Head of caudate nucleus (tissue), 42 donors: ENCODE measurements at regions not wholly inside any gene's neighbourhood (a gene's known extent, or its start where the extent isn't known, plus 50 kb on each side); places are given as distances from the start of the nearest gene placed in this dataset.
"Not testable (repeated sequence)": the region's sequence is repeated elsewhere in the genome, so short reads cannot be mapped to it uniquely, and the experiment has no call there.

Experiments used
- DNase-seq, 42 donors: peaks; one replicate each; pipeline versions ENCODE4 v3.0.0 to v3.0.0-alpha.2; 2020 to 2021; ENCODE audit warnings: mixed read lengths in 7 of 42
- intact Hi-C: fragments of 100-400 bp; cut with DNase I; formaldehyde crosslinking; loops from one replicate; pipeline ENCODE4 v1.15.0; 2022

DNA sequence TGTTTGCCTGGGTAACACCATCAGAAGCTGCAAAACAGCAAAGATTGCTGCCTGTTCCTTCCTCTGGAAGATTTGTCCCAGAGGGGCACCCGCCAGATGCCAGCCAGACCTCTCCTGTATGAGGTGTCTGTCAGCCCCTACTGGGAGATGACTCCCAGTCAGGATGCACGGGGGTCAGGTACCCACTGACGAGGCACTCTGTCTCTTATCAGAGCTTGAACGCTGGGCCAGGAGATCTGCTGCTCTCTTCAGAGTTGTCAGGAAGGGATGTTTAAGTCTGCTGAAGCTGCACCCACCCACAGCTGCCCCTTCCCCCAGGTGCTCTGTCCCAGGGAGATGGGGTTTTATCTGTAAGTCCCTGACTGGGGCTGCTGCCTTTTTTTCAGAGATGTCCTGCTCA lies 207.4 kb upstream of the PDE3A start:
- intact Hi-C loops, DNase-seq: not testable (repeated sequence)

DNA sequence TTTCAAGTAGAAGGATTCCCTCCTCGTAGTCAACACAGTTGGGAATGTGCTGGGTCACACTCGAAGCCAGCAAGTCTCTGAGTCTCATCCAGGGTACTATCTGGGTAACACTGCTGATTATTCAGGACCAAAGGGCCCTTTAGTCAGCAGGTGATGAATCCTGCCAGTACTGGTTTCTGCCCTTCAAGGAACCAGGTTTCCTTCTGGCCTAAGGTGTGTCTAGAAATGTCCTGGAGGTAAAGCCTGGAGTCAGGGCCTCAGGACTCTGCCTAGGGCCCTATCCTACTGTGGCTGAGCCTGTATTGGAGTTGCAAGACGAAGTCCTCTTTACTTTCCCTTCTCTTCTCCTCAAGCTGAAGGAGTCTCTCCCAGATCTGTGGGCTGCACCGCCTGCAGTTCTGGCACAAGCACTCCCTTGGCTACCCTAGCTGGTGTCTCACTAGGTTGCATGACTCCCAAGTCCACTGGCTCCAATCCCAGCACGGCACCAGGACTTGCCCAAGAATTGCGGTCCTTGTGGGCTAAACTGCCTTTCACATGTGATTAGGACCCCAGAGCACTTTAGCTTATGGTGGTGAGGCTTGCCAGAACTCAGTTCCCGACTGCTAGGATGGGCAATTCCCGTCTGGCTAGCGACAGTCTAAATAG lies 193.7 kb upstream of the PDE3A start:
- no peak for DNase-seq

GRCh38 chr12:20175704-20176388 lies 192.5 kb upstream of the PDE3A start:
- no peak for DNase-seq
- intact Hi-C loops, result no loop called here

More for the DNA sequence above, 193.7 kb upstream of the PDE3A start:
- intact Hi-C loops, result no loop called here

DNA sequence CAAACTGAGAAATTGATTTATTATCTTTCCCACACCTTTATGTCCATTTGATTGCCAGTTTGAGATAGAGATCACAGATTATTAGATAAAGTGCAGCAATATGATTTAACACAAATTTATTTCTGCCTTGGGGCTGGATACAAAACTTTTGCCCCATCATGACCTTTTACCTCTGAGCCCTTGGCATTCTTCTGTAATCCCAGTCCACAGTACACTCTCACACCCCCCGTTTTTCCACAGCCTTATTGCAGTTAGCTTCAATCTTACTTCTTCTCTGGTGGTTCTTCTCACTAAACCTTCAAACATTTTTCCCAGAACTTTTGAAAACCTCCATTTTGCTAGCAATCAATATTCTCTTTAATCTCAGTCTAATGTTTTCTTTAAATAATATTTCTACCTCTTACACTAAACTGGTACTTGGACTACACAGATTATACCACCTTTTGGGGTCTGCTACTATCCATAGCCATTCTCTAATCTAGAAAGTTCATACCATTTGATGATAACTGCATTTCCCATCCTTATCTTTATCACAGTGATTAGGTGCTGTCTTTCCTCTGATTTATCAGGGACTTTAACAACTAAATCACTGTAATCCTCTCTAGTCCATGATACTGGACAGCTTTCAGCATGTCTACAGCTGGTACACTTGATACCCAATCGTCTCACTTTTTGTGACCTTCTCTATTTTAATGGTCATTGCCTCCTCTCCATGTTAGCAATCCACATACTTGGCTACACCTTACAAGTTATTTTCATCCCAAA lies 186.7 kb upstream of the PDE3A start:
- intact Hi-C loops, result no loop called here
- DNase-seq, result no peak

DNA sequence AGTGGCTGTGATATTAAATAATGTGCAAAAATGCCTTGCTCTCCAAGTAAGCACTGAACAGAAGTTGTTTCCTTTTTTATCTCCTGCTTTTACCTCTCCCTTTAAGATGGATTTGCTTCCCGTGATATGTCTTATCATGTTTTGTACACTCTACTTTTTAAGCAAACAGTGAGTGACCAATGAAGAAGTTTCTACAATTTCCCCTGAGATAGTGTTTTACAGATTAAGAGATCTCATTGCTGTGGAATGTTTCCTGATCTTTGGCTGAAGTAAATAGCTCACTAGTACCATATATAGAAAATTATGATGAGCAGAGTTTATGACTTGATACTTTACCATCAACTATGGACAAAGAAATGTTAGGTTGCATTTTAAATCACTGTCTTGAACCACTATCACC lies 184.8 kb upstream of the PDE3A start:
- intact Hi-C loops, result no loop called here
- DNase-seq, result no peak

DNA sequence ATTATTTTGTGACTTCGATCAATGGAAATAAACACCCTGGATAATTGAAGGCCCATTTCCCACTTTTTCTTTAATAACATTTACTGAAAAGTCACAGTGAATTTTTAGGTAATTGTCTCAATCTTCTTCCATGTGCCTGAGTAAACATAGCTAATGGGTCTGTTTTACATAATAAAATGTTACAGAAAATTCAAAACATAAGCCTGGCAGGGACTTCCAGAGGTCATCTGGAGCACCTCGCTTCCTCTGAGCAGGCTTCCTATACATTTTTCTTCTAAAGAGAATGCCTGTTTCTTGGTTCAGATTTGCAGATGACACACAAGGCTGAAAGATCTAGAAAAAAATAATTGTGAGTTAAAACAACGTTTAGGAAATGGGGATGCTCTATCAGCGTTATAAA lies 183.8 kb upstream of the PDE3A start:
- no peak for DNase-seq
- intact Hi-C loops, result no loop called here

DNA sequence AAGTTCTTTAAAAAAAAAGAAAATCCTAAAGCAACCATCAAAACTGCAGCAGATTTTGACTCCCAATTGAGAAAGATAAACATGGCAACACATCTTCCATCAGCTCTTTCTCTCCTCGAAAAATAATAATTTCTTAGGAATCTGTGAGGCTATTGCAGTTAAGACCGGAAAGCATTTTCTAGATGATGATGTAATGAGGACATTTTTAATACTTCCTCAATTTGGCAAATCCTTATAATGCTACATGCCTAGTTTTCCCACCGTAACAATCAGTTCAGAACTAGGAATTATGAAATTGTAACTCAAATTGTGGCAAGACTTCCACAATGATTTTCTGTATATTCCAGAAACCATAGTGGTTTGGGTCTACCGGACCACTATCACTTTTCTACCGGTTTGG lies 180.9 kb upstream of the PDE3A start:
- no peak for DNase-seq
- intact Hi-C loops, result no loop called here

- no peak for DNase-seq
- intact Hi-C loops, result no loop called here
Observed at GRCh38 chr12:20188930-20189653, 179.2 kb upstream of the PDE3A start.

DNA sequence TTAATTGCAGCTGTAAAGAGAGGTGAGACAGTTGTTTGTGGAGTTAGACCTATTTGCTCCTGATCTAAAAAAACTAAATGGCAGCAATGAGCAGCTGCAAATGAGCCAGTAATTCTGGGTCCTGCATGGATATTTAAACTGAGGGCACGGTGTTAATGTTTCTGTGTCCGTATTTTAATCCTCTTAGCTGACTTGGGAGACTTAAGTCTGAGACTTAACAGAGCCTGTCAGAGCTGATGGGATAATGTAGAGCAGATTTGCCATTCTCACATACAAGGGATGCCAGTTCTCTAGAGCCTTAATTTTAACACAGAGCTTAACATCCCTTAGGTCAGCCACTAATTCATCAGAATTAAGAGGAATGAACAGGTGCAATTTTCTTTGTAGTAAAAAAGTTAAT lies 178.6 kb upstream of the PDE3A start:
- no peak for DNase-seq
- intact Hi-C loops, result no loop called here

- intact Hi-C loops, result no loop called here
- no peak for DNase-seq
Observed at GRCh38 chr12:20194171-20194570, 174.2 kb upstream of the PDE3A start.

GRCh38 chr12:20196767-20197166 lies 171.6 kb upstream of the PDE3A start:
- intact Hi-C loops, result no loop called here
- DNase-seq, result no peak

- intact Hi-C loops, result no loop called here
- no peak for DNase-seq
Observed at GRCh38 chr12:20197411-20197810, 170.9 kb upstream of the PDE3A start.

GRCh38 chr12:20199780-20200179 lies 168.6 kb upstream of the PDE3A start:
- DNase-seq, result no peak
- intact Hi-C loops, result no loop called here

DNA sequence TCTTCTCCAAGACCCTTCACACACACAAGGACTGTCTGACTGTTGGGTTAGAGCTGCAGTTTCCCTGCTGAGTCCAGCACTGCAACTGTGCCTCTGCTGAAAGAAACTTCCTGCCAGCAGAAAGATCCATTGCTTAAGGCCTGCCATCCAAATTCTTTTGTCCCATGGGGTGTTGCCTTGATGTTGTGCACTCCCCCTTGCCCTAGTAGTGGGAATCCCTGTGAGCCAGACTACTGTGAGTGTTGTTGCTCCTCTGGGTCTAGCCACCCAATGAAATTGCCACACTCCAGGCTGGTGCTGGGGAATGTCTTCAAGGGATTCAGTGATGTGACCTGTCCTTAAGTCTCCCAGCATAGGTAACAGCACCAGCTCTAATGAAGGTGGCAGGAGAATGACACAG lies 166.6 kb upstream of the PDE3A start:
- intact Hi-C loops, result no loop called here
- no peak for DNase-seq

DNA sequence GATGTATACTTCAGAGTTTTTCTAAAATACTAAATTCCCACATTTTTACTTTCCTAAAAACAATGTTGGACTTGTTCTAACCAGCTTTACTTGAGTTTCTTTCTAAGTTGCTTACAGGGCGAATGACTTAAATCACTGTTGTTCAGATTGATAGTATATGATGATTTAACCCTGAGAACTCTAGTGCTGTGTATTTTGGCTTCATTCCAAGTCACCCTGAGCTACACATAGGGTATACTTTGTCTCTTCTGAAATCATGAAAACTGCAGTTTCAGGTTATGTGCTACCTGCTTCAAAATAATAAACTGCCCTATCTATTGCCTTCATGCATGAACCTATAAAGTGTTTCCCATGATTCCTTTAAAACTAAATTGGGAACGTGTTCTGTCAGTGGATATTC lies 162.5 kb upstream of the PDE3A start:
- no peak for DNase-seq
- intact Hi-C loops, result no loop called here

GRCh38 chr12:20206410-20206809 lies 161.9 kb upstream of the PDE3A start:
- intact Hi-C loops, result no loop called here

DNA sequence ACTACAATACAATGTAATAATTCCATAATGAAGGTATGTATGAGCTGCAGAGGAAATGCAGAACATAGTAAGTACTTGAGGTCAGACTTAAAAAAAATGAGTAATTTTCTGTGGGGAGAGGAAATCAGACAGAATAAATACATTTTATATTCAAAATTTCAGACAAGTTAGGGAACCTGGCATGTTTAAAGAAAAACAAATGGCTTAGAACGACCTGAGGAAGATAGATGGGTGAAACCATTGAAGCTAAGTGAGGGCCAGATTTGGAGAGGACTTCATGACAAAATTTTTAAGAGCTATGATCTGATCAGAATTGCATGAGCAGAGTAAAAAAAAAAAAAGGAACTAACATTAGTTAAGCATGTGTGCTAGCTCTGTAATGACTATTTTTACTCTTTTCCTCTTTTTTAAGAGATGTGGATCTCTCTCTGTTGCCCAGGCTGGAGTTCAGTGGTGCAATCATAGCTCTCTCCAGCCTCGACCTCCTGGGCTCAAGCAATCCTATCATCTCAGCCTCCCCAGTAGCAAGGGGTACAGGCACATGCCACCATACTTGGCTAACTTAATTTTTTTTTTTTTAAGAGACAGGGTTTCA lies 157.6 kb upstream of the PDE3A start:
- no peak for DNase-seq
- intact Hi-C loops, result no loop called here

More at GRCh38 chr12:20206410-20206809, 161.9 kb upstream of the PDE3A start:
- no peak for DNase-seq

DNA sequence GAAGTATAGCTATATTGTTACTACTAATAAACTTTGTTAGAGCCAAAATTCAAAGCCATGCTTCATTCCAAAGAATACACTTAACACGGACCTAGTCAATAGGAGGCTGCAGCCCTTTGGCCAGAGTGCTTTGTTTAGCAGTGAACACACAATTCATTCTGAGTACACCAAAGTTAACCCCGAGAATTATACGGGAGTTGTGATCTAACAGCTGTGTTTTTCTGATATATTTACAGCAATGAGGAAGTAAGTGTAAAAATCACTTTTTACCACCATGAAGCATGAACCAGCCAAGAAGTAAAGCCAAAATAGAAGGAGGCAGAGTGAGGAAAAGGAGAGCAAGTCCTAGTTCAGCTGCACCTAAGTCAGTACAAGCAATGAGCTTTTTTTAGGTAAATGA lies 156.8 kb upstream of the PDE3A start:
- intact Hi-C loops, result no loop called here
- DNase-seq, result no peak

GRCh38 chr12:20211981-20212421 lies 156.3 kb upstream of the PDE3A start:
- intact Hi-C loops, result no loop called here
- DNase-seq, result no peak
